Stimulated activated CD8-positive, alpha-beta memory T cell treated with anti-CD3 and anti-CD28 coated beads, Interleukin-12 subunit alpha, Interleukin-12 subunit beta, amount 100 ng/mL, for 24 hours (primary cell): ENCODE measurements at regions not wholly inside any gene's neighbourhood (a gene's known extent, or its start where the extent isn't known, plus 50 kb on each side); places are given as distances from the start of the nearest gene placed in this dataset.
"Not testable (repeated sequence)": the region's sequence is repeated elsewhere in the genome, so short reads cannot be mapped to it uniquely, and the experiment has no call there.

Experiments
- DNase-seq: peaks from one replicate; pipeline ENCODE4 v3.0.0-alpha.2; 2020; ENCODE audit errors: extremely low read depth

DNA sequence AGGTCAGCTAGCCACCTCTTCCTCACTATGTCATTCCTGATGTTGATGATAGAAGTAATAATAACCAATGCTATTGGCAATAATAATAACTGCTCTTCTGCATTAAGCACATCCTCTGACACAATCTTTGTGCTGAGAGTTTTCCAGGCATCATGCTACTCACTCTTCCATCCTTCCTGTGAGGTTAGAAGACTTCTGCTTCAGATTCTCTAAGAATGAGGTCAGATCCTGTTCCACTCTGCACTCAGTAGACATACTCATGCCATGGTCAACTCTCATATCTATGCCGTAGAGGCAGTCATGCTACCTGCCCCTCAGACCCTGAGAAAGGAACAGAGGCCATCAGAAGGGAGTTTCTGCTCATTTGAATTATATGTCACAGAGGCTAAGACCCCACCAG lies 98.1 kb upstream of the TOP1 start:
- DNase-seq = no peak

DNA sequence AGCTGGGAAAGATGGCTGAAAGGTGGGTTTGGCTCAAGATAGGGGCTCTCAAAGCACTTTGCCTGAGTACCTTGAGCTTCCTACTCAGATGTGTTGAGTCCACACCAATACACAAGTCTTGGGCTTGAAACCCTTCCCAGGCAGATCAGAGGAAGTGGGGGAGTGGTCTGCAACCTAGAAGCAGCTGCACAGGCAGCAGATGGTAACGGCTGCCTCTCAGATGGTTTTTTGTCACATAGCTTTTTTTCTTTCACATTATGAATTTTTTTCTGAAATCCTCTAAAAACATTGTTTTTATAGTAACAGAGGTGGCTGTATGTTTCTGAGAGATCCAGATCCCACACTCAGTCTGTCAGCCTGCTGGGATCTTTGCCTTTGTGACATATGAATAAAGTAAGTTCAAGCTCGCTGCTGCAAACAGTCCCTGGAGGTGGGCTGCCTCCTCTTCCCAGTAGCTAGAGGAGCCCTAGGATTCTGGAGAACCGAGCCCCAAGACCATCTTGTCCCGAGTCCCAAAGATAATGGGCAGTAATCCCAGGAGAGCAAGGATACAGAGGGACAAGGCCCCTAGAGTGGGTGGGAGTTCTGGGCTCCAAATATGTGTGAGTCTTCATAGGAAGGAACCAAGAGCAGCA lies 97.1 kb upstream of the TOP1 start:
- DNase-seq = no peak

DNA sequence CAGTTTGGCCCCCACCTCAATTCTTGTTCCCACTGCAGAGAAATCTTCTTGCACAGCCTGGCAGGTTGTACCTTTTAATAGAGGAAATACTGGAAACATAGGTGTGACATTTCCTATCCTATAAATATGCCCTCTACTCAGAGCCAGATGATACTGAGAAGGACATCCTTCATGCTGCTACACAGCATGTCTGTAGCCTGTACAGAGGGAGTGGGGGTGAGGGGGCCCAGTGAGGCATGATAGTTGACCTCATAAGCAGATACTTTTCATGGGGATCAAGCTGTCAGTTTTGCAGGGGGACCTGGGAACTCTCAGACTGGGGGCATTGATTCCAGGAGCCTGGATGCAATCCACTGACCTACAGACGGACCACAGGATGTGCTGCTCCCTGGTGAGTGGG lies 96.2 kb upstream of the TOP1 start:
- no peak for DNase-seq

DNA sequence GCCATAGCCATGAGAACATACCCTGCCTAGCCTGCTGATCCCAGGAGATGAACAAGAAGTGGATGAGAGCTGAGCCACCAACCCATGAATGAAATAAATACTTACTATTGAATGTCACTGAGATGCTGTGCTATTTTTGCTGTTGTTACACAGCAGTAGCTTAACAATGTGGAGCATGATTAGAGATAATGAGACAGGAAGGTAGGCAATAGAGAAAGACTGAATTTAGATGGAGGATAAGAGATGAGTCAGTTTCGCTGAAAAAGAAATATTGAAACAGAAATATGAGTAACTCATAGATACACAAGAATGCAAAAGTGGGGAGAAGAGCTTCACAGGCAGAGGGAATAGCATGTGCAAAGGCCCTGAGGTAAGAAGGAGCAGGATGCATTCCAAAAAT lies 94.9 kb upstream of the TOP1 start:
- DNase-seq = no peak

DNA sequence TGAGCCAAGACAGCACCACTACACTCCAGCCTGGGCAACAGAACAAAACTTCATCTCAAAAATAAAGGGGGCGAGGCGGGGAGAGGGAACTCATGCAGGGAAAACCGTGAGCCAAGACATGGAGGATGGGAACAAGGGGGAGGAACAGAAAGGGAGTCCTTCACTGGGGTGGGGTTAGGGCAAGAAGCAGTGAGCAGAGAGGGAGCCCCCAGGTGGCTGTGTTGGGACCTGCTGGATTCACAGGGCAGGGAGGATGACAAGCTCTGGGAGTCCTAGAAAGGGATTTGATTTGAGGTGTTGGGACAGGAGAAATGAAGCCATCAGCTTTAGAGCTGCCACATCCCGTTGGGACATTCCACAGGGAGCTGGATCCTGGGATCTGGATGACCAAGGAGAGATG lies 90.6 kb upstream of the TOP1 start:
- no peak for DNase-seq

DNA sequence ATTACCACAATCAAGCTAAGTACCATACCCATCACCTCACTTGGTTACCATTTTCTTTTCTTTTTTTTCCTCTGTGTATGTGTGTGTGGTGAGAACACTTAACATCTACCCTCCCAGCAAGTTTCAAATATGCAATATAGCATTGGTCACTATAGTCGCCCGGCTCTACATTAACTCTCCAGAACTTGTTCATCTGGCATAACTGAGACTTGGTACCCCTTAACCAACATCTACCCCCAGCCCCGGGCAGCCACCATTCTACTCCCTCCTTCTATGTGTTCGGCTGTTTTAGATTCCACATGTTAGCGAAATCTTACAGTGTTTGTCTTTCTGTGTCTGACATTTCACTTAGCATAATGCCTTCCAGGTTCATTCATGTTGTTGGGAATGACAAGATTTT lies 89.0 kb upstream of the TOP1 start:
- no peak for DNase-seq

DNA sequence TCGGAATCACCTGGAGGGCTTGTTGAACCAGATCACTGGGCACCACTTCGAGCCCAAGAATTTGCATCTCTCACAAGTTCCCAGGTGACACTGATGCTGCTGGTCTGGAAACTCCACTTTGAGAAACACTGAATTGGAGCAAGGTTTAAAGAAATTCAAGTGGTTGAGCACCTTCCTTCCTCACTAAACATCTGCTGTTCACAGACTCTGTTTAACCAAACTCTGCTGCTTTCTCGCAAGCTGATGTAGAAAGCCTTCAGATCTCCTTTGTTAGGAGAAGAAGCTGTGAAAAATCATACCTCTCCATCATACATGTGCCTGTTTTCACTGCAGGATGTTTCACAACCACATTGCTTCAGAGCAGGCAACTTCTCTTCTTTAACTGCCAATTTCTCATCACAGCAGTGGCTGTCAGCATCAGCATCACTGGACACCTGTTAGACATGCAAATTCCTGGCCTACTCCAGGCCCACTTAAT lies 87.5 kb upstream of the TOP1 start:
- DNase-seq = no peak

DNA sequence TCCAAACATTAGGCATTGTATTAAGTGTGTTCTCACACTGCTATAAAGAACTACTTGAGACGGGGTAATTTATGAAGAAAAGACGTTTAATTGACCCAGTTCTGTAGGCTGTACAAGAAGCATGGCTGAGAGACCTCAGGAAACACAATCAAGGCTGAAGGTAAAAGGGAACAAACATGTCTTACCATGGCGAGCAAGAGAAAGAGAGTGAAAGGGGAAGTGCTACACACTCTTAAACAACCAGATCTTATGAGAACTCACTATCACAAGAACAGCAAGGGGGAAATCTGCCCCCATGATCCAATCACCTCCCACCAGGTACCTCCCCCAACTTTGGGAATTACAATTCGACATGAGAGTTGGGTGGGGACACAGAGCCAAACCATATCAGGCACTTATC lies 86.6 kb upstream of the TOP1 start:
- DNase-seq = no peak

DNA sequence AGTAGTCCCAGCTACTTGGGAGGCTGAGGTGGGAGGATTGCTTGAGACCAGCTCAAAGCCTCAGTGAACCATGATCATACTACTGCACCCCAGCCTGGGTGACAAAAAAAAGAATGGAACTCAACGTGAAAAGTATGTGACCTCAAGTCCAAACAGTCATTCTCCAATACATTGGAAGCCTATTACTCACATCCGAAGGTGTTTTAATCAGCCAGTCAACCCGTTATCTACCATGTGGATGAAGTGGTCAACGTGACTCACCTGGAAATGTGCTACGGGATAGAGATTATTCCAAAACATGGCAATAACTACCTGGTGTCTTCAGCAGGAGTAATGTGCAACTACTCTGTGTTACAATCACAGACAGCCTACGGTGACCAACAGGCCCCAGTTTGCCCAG lies 85.8 kb upstream of the TOP1 start:
- no peak for DNase-seq

DNA sequence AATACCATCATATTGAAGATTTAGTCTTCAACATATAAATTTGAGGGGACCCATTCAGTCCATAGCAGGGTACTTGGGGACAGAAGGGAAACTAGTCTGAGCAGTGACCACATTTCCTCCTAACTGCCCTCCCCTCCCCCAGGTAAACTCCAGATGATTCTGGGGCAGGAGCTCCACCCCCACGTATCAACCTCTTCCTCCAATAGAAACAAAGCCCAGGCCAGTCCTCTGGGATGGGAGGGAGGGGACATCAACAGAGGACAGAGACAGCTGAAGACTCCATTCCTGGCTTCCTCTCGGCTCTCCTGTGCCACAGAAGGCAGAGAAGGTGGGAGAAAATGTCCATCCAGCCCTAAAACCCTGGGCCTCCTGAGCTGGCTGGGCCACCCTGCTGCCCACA lies 85.0 kb upstream of the TOP1 start:
- no peak for DNase-seq

DNA sequence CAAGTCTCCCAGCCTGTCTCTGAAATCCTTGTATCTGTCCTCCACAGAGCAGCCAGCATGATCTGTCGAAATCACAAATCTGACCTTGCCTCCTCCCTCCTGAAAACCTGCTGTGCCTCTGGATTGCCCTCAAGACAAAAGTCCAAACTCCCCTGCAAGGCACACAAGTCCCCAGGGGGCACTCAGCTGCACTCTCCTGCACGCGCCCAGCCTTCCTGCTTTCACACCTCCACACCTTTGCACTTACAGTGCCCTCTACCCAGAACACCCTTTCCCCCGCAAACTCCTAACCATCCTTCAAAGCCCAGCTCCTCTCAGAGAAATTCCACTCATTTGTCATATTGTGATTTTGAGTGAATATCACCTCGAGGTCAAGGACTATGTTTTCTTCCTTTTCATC lies 83.4 kb upstream of the TOP1 start:
- DNase-seq = no peak

DNA sequence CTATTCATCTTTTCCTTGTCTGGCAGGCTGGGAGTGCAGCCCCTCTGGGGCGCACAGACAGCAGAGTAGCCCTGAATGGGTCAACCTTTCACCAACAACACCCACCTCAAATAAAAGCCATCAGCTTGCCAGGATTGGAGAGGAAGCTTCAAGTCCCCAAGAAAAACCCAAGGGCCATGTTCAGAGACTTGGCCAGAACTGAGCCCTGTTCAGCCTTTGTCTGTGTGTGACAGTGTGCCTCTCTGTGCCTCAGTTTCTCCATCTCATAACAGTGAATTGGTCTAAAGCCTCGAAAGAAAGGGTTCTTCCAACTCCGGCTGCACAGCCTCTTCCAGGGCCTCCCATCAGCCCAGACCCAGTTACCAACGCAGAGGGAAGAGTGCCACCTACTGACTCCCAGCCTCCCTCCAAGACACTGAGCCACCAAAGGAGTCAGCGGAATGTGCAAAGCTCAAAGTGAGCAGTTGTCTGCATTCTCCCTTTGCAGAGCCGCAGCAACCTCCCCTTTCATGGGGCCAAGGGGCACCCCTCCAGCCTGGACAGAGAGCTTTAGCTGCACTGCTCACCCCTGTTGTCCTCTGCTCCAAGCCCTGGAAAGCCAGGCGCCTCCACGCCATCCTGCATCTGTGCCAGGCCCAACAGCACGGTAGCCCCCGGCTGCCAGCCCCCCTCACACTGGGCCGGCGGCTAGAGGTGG lies 82.7 kb upstream of the TOP1 start:
- DNase-seq = no peak

DNA sequence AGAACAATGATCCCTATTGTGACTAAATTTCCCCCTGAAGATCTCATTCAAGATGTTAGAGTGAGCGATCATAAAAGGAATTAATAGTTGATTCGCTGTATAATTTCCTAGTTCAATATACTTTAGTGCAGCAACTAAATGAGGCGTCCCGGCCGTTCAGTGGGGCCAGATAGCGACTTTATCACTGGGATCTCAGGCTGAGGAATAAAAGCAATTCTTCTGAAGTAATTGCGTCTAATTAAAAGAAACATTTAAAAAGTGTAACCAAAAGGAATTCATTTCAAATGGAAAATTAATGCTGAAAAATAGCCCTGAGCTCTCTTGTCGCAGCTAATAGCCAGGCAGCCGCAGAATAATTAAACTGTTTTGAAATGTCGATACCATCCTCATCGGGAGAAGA lies 82.2 kb upstream of the TOP1 start:
- DNase-seq = no peak

DNA sequence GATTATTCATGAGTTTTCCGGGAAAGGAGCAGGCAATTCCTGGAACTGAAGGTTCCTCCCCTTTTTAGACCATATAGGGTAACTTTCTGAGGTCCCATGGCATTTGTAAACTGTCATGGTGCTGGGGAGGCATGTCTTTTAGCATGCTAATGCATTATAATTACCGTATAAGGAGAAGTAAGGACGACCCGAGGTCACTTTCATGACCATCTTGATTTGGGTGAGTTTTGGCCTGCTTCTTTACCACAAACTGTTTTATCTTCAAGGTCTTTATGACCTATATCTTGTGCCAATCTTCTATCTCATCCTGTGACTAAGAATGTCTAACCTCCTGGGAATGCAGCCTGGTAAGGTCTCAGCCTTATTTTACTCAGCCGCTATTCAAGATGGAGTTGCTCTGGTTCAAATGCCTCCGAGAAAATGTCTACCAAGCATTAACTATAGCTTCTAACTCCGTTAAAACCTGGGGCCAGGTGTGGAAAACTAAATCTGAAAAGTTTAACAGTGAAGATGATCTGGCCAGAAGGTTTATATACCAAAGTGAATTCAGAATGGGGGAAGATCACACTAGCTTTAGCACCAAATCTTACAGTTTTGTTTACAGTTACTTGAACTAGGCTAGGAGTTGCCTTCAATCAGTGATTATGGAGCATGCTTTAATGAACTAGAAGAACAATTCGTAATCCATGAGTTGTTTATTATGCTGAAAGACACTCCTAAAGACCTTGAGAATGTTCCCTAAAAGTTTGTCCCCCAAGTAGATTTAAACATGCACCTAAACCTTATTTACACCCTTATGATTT lies 80.0 kb upstream of the TOP1 start:
- no peak for DNase-seq

DNA sequence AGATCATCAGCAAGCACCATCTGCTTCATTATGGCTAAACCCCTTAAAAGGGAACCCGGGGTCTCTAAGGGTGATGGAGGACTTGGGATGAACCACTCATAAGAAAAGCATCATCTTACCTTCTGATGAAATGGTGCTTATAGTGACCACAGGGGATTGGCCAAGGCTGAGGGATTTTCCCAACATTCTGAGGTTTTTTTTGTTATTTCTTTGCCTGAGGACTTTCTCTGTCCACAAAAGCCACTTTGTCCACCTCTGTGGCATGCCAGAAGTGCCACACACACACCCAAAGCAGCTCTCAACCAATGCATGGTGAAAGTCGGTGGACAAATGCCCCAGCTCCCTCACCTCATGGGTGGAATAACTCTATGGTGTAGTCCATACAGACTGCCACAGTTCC lies 79.3 kb upstream of the TOP1 start:
- no peak for DNase-seq

DNA sequence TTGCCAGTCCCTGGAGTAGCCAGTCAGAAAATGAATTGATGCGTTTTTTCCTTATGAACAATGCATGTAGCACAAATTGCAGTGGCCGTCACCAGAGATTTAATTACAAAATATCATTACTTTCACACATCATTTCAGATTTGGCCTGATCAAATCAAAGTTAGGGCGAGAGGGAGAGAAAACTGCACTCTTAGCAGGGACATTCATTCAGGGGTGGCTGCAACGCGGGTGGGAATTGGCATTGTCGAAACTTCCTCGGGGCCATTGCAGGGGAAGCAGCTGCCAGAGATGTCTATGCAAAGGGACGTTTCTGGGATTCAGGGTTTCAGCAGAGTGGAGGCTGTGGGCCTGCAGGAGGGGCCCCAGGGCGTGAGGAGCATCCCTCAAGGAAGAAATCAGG lies 76.5 kb upstream of the TOP1 start:
- DNase-seq = no peak

DNA sequence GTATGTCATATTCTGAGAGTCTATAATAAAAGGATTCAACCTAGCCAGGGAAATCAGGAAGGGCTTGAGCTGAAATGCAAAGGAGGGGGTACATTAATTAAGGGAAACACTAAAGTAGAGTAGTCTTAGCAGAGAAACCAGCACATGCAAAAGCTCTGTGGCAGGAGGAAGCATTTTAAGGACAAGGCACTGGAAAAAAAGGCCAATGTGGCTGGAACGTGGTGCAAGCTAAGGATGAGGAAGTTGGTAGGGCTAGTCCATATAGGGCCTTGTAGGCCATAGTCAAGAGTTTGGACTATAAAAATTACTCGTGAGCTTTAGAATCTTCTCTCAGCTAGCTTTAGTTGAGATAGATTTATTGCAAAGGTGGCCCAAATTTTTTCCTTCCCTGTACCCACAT lies 75.2 kb upstream of the TOP1 start:
- DNase-seq = no peak

DNA sequence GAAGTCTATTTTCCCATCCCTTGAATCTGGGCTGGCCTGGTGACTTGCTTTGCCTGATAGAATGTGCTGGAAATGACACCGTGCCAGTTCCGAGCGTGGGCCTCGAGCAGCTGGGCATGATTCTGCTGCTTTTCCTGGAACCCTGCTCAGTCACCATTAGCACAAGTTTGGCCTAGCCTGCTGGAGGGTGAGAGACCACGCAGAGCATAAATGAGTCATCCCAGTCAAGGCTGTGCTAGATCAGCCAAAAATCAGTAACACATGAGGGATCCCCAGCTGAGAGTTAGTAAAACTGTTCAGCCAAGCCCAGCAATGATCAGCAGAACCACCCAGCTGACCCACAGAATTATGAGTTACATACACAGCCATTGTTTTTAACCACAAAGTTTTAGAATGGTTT lies 74.8 kb upstream of the TOP1 start:
- DNase-seq = no peak

DNA sequence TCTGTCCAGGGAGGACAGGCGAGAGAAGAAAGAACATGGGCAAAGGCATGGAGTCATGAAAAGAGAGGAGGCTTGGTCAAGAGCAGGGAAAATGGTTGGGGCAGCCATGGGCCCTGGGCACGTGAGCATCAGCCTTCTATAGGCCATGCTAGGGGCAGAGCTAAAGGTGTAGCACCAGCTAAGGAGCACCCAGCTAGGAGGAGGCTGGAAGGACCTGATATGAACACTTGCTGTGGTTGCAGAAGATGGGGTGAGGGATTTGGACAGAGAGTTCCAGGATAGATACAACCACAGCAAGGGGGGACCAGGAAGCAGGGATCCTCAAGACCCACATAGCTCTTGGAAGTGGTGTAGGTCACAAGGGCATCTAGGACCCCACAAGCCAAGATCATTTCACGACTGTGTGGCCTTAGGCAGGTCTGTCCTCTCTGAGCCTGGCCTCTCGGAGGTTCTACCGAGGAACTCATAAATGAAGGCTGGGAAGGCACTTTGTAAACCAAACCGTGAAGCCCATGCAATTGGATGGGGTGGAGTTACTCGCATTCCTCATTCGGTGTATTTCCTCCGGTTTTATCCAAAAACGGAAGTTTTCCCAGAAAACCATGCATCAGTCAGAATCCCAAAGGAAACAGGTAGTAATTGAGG lies 74.0 kb upstream of the TOP1 start:
- DNase-seq = no peak

DNA sequence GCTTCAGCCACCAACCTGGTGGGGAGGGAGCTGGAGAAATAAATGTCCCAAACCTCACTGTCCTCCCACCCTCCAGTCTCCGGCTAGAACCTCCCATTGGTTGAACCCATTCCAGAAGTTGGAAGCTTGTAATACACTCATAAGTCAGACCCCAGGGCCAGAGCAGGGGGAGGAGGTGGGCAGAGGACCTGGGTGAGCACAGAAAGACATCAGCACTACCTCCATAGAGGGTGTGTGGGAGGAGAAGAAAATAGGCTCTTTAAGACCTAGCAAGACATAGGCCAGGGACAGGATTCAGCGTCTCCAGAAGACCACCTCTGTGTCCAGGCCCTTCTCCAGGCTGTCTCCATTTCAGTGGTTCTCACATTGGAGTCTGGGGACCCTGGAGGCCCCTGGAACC lies 73.3 kb upstream of the TOP1 start:
- DNase-seq = no peak

DNA sequence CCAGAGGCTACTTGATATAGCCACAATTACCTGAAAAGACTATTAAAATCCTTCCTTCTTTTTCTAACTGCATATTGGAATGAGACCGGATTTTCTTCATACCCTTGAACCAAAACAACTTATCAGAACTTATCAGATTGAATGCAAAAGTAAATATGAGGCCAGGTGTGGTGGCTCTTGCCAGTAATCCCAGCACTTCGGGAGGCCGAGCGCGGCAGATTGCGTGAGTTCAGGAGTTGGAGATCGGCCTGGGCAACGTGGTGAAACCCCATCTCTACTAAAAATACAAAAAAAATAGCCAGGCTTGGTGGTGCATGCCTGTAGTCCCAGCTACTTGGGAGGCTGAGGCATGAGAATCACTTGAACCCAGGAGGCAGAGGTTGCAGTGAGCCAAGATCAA lies 72.8 kb upstream of the TOP1 start:
- DNase-seq = not testable (repeated sequence)

DNA sequence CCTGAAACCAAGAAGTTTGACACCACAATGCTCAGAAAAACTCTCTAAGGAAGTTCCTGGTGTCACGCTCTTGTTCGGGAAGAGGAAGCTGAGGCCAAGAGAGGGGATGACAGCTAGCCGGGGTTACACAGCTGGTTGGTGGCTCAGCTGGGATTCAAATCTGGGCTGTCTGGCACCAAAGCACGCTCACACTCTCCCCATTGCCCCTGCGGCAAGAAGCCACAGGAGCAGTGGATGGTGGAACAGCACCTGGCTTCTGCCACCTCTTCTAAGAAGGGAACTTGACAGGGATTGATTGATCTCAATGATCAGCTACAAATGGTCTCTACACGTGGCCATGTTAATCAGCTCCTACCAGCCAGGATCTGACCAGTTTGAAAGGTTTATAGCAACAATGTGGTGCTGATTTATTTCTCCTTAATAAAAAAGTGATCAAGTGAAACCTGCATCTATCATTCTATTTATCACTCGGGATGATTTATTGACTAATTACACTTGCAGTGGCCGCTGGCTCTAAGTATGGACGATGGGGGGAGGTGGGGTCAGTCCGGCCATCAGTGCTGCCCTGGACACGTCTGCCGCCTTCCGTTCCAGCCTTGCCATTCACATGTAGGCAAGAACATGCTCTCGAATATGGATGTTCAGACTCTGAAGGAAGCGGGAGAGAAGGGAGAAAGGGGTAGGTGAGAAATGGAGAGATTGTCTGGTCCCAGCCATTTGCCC lies 71.9 kb upstream of the TOP1 start:
- no peak for DNase-seq
